Activated CD8-positive, alpha-beta memory T cell treated with anti-CD3 and anti-CD28 coated beads, Interleukin-2, amount 50 U/mL, for 48 hours (primary cell): ENCODE measurements at regions not wholly inside any gene's neighbourhood (a gene's known extent, or its start where the extent isn't known, plus 50 kb on each side); places are given as distances from the start of the nearest gene placed in this dataset.

ENCODE experiments used
- DNase-seq: peaks from one replicate; pipeline ENCODE4 v3.0.0-alpha.2; 2020

GRCh38 chr2:22525681-22526080 is 859.3 kb upstream of the KLHL29 start:
- no peak for DNase-seq

GRCh38 chr2:22530131-22530530 is 854.8 kb upstream of the KLHL29 start:
- DNase-seq: no peak

GRCh38 chr2:22536133-22536532 is 848.8 kb upstream of the KLHL29 start:
- no peak for DNase-seq

- DNase-seq: no peak
Measured at GRCh38 chr2:22554453-22554852, 830.5 kb upstream of the KLHL29 start.

- no peak for DNase-seq
Measured at GRCh38 chr2:22557406-22557805, 827.6 kb upstream of the KLHL29 start.

GRCh38 chr2:22560021-22560420 is 825.0 kb upstream of the KLHL29 start:
- DNase-seq: no peak

- no peak for DNase-seq
Measured at GRCh38 chr2:22579341-22579740, 805.6 kb upstream of the KLHL29 start.

- no peak for DNase-seq
Measured at GRCh38 chr2:22582107-22582506, 802.9 kb upstream of the KLHL29 start.

- DNase-seq: no peak
Measured at GRCh38 chr2:22596306-22596705, 788.7 kb upstream of the KLHL29 start.

- no peak for DNase-seq
Measured at GRCh38 chr2:22600156-22600555, 784.8 kb upstream of the KLHL29 start.

- DNase-seq: no peak
Measured at GRCh38 chr2:22600999-22601398, 784.0 kb upstream of the KLHL29 start.

GRCh38 chr2:22604136-22604535 is 780.8 kb upstream of the KLHL29 start:
- no peak for DNase-seq

- no peak for DNase-seq
Measured at GRCh38 chr2:22616031-22616430, 768.9 kb upstream of the KLHL29 start.

GRCh38 chr2:22623620-22624019 is 761.4 kb upstream of the KLHL29 start:
- no peak for DNase-seq

GRCh38 chr2:22626621-22627020 is 758.4 kb upstream of the KLHL29 start:
- DNase-seq: no peak

GRCh38 chr2:22628221-22628620 is 756.8 kb upstream of the KLHL29 start:
- no peak for DNase-seq

GRCh38 chr2:22628906-22629305 is 756.1 kb upstream of the KLHL29 start:
- no peak for DNase-seq

- no peak for DNase-seq
Measured at GRCh38 chr2:22634167-22634566, 750.8 kb upstream of the KLHL29 start.

- DNase-seq: no peak
Measured at GRCh38 chr2:22656426-22656825, 728.6 kb upstream of the KLHL29 start.

- no peak for DNase-seq
Measured at GRCh38 chr2:22673529-22673928, 711.5 kb upstream of the KLHL29 start.

- DNase-seq: no peak
Measured at GRCh38 chr2:22683914-22684313, 701.1 kb upstream of the KLHL29 start.

- no peak for DNase-seq
Measured at GRCh38 chr2:22690096-22690495, 694.9 kb upstream of the KLHL29 start.

- DNase-seq: no peak
Measured at GRCh38 chr2:22691666-22692065, 693.3 kb upstream of the KLHL29 start.

GRCh38 chr2:22692746-22693145 is 692.2 kb upstream of the KLHL29 start:
- no peak for DNase-seq

GRCh38 chr2:22694300-22694699 is 690.7 kb upstream of the KLHL29 start:
- DNase-seq: no peak

GRCh38 chr2:22694856-22695255 is 690.1 kb upstream of the KLHL29 start:
- no peak for DNase-seq
